Stimulated activated CD4-positive, alpha-beta T cell treated with anti-CD3 and anti-CD28 coated beads, TNF-alpha, amount 100 ng/mL, for 24 hours (primary cell): ENCODE measurements at regions not wholly inside any gene's neighbourhood (a gene's known extent, or its start where the extent isn't known, plus 50 kb on each side); places are given as distances from the start of the nearest gene placed in this dataset.
"Not testable (repeated sequence)": the region's sequence is repeated elsewhere in the genome, so short reads cannot be mapped to it uniquely, and the experiment has no call there.

ENCODE experiments used
- DNase-seq, 3 experiments: peaks; one replicate each; pipeline ENCODE4 v3.0.0-alpha.2; 2020; ENCODE audit warnings: low read depth in 3 of 3

DNA sequence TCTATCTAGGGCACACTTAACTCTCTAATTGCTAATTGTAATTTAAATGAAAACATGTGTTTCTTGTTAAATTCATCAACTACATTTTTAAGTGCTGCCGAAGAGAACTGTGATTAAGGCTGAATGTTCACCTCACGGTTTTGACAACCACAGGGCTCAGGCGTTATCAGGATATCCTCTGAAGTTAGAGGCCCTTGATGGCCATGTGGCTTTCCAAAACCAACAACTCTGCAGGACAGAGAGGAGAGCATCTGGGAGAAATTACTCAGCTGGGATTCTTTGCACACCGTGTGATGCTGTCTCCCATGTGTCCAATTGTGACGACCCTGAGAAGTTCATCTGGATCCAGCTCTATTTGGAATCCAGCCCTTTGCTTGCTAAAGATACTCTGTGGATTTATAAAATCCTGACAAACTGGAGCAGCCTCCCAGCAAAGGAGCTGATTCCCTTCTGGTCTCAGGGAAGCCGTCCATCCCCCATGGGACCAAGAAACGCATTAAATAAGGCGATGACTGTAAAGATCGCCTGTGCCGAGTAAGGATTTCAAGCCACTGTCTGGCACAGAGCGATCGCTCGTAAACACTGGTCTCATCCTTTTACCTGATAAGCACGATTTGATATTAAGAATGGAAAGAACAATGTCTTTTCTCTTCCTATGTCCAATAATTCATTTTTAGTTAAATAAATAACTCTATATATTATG lies 401.1 kb downstream of the CD83 start:
- no peak for DNase-seq

DNA sequence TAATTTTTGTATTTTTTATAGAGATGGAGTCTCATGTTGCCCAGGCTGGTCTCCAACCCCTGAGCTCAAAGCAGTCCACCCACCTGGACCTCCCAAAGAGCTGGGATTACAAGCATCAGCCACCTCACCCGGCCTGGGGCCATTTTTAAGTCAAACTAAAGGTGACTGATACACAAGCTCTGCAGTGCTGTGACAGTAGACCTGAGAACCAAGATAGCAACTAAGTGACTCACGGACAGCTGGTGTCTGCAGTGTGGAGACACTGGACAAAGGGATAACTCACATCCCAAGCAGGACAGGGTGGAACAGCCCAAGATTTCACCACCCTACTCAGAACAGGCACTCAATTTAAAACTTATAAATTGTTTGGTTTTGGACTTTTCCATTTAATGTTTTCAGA lies 402.5 kb downstream of the CD83 start:
- DNase-seq, result no peak

DNA sequence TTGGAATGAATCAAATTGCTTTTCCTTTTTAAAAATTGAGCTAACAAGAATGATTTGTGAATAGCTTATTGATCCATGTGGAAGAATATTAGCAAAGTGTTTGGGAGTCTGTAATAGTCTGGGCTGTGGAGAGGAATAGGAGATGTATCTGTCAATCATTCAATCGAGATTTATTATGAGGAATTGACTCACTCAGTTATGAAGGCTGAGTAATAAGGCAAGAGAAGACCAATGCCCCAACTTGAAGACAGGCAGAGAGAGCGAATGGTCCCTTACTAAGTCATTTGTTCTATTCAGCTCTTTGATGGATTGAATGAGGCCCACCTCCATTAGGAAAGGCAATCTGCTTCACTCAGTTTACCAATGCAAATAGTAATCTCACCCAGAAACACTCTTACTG lies 403.0 kb downstream of the CD83 start:
- no peak for DNase-seq

DNA sequence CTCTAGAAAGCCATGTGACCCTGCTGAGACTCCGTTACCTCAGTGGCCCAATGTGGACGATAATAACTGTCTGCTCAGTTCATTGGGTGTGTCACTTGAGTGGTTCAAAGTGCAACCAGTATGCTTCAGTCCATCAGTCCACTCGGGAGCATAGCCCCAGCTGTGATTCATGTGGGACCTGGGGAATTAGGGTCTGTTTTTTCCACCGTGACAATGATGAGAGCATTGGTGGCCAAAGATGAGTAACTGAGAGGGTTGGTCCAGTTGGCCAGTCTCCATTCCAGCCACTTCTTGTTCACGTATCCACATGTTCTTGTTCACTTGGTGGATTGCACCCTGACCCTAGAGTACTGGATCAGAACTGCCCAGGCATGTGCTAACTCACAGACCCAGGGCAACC lies 403.6 kb downstream of the CD83 start:
- DNase-seq, result no peak

DNA sequence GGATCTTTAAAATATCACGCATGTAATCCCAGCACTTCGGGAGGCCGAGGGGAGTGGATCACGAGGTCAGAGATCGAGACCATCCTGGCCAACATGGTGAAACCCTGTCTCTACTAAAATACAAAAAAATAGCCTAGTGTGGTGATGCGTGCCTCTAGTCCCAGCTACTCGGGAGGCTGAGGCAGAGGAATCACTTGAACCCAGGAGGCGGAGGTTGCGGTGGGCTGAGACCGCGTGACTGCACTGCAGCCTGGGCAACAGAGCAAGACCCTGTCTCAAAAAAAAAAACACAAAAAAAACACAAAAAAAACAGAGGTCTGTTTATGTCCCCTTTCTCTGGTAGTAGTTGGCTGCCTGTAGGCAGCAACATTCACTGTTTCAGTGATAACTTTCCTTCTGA lies 404.3 kb downstream of the CD83 start:
- not testable (repeated sequence) for DNase-seq

DNA sequence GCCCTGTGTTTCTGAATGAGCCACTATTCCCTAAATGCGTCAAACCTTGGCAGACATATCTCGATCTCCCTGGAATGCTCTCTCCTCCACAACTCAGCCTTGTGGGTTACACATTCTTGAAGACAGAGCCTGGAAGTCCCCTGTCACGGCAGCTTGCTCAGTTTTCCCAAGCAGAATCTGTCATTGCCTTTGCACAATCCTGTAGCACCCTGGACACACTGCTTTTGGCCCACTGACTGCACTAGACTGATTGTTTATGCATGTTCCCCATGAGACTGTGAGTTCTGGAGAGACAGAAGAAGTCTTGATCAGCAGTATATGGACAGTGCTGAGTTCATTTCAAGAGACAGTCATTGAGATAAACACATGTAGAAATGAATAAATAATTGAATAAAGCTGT lies 406.7 kb downstream of the CD83 start:
- no peak for DNase-seq

DNA sequence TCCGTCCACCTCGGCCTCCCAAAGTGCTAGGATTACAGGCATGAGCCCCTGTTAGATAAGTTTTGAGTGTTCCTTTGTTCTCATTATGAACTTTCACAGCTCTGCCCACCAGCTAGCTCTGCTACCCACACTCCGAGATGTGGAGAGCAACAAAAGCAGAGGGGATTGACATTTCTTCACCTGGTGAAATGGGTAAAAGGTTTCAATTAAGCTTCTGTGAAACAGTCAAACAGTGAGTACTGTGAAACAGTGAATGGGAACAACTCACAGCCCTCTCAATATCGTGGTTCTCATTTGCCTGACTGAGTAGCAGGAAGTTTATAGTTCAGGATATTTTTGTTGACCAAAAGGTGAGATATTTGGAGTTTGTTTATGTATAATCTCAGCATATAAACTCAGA lies 412.8 kb downstream of the CD83 start:
- DNase-seq, result no peak

DNA sequence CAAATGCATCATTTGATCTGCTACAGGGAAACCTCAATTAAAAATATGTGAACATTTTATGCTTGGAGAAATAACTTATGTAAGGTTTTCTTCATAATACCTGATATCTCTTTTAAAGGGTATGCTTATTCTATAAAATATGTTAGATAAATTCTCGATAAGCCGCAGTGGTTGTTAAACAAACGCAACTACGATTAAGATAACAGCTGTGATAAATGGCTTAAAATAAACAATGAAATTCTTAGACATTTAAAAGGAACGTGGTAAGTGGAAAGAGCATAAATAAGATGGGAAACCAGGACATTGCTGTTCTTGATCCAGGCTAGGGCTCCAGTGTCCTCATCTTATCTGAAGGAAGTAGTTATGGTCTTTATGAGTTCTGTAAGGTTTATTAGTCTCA lies 415.9 kb downstream of the CD83 start:
- no peak for DNase-seq

DNA sequence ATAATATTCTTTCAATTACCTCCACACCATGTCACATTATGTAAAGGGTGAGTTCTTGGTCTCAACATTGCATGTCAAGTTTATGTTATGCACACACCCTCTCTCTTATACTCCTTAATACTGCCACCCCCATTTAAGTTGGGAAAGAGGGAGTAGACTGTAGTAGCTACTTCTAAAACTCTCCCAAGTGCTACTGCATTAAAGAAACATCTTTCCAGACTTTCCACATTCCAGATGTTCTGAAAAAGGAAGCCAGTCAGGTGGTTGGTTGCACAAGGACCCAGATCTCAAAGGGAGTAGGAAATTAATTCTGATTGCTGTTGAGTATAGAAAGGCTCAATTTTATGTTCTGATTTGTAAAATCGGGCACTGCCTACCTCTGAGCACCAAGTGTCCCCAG lies 419.5 kb downstream of the CD83 start:
- no peak for DNase-seq

DNA sequence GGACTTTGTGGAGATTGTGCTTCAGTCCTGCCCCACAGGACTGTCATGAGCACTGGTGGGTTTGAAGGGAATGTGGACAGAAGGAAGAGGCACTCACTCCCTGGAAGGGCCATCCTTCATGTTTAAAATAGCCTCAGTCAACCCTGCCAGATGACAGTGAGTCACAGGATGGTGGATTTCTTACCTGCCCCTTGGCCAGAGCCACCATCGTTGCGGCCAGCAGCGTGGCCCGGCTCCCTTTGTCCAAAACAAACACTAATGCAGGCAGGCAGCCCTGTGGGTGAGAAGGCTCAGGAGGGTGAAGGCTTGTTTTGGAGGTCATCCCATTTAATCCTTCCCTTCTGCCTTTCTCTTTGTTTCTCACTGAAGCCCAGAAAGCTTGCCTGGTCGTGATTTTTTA lies 422.7 kb downstream of the CD83 start:
- DNase-seq, result no peak

DNA sequence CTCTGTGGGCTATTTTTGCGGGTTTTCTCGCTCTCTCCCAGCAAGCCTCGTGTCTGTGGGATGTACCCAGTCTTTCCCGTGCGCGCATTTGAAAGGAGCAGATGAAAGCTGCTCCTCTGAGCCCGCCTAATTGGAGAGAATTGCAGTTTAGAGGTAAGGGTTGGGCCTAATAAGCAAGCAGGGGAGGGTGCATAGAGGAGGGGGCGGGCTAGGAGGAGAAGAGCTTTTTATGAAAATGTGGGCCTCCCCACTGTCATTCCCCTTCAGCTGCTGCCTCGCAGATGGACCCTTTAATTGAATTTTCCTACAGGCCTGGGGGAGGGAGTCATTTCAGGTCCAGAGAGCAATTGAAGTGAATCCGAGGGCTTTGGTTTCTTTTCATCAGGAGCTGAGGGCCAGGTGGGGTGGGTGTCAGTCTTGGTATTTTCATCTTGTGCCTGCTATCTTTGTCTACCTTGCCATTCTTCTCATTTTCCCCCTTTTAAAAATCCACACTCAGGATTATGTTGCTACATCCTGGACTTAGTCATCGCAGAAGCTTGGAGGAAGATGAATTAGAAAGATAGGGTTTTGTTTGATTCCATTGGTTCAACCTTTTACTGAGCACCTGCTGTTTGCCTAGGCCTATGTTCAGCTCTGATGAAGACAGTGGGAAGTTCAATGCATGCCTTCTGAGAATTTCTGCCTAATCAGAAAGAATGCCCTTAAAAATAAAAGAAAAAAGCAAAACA lies 423.4 kb downstream of the CD83 start:
- no peak for DNase-seq

DNA sequence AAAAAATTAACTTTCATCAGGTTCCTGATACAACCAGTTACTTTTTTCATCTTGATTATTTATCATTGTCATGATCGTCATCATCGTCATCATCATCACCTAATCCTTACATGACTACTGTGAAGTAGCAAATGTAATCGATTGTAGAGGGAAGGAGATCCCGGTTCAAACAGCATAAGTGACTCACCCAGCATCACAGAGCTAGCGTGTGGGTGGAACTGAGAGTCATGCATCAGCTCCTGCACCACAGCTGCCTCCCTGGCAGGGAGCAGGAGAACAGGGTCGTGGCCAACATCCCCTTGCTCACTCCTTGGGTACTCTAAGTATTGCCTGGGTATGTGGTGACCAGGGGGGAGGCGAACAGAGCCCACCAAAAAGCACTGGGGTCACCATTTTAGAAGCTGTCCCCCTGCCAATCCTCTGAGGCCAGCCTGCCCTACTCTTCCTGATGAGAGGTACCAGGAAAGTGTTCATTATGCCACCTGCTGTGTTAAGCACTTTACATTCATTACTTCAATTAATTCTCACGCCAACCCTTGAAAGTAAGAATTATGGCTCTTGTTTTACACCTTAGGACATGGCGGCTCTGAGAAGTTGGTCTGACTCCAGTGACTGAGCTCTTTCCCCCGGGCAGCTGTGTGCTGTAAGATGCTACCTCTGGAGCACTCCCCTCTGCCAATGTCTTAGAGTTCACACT lies 425.2 kb downstream of the CD83 start:
- peak; percentile 47 to 73 (median 72) for DNase-seq

DNA sequence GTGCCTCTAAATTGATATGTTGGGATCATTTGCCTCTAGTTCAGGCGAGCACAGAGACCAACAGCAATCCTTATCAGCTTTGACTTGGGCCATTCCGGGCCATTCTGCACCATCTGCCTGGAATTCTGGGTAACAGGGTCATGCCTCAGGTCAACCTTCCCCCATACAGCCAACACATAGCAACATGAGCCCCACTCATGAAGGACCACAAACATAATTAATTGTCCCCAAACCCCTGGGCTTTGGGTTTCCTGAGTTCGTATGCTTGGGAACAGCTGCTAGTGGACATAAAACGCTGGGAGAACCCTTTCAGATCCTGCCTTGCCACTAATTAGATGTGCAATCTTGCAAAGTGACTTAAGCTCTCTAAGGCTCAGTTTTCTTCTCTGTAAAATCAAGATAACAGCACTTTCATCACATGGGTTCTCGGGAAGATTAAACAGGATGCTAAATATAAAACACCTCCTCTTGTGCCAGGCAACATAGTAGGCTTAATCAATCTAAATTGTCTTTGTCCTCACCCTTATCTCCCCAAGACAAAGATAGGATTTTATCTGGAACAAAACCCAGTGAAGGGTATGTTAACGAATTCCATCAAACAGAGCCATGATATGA lies 426.5 kb downstream of the CD83 start:
- no peak for DNase-seq

DNA sequence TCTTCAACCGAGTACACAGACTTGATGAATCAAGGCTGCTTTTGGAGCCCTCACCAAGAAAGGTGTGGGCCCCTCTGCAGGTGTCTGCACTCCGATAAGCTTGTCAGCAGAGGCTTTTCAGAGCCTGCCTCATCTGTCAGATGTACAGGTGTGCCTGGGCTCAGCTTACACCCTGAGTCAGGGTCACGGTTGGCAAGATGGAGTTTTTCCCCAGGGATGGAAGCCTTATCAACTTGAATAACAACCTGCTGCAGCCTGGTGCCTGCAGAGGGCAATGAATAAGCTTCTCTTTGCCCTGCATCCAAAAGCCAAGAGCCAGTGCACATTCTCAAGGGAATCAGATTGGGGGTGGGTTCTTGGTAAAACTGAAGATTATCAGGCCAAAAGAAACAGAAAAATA lies 427.1 kb downstream of the CD83 start:
- no peak for DNase-seq

DNA sequence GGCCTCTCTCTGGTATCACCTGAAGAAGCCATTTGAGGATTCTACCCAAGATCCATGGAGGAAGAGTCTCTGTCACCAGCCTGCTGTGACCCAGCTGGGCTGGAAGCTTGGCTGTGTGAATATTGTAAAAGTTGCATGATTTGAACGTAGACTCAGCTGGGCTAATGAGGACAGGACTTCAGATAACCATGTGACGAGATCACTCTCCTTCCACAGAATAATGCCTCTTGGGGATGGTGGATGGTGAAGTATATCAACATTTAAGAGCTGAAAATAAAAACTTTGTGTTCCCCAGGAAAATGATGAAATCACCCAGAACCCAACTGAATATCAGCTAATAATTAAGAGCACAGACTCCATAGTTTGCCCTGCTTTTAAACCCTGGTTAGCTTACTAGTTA lies 427.9 kb downstream of the CD83 start:
- no peak for DNase-seq

DNA sequence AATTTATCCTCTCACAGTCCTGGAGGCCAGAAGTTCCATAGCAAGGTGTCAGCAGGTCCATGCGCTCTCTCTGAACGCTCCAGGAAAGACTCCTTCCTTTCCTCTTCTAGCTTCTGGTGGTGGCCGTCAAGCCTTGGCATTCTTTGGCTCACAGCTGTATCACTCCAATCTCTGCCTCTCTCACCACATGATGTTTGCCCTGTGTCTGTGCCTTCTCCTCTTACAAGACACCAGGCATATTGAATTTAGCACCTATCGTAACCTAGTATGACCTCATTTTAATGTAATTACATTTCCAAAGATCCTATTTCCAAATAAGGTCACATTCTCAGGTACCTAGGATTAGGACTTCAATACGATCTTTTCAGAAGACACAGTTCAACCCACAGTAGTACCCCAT lies 428.5 kb downstream of the CD83 start:
- no peak for DNase-seq

DNA sequence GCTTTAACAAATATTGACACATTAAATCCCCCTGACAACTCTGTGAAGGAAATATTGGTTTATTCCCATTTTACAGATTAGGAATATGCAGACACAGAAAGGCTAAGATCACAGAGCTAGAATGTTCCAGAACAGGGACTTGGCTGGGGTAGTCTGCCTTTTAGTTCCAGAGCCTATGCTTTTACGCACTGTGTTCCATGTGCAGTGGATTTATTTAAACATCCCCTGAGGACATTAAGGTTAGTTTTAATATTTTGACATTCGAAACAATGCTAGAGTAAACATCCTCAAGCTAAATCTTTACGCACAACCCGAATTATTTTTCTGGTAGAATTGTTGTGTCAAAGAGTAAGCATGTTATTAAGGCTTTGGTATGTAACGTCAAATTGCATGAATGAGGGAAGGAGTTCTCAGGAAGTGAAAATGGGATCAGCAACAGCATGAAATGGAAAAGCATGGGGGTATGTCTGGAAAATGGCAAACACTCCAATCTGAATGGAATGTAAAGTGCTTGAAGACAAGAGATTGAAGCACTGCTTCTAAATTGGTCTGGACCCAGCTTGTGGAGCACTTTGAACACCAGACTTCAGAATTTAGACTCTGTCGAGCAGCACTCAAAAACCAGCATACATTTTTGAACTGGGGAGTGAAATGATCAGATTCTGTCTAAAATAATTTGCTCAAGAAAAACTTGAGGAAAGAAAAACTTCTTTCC lies 429.9 kb downstream of the CD83 start:
- no peak for DNase-seq

DNA sequence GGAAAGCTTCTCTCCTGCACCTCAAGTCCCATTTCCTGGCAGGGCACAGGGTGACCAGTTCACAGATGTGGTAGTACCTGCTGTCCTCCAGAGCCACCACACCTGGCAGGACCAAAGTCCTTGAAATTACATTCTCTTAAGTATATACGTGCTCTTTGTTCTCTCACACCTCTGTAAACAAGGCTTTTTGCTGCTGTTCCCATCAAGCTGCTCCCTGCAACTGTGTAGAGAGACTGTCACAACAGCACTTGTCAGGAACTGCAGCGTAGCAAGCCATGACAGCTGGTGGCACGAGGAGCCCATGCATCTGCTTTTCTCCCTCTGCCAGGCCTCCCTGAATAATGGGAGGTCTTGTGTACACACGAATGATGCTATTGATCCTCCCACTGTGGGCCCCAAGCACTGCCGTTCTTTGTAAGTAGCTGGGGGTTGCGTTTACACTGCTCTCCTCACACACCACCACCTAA lies 431.8 kb downstream of the CD83 start:
- no peak for DNase-seq

DNA sequence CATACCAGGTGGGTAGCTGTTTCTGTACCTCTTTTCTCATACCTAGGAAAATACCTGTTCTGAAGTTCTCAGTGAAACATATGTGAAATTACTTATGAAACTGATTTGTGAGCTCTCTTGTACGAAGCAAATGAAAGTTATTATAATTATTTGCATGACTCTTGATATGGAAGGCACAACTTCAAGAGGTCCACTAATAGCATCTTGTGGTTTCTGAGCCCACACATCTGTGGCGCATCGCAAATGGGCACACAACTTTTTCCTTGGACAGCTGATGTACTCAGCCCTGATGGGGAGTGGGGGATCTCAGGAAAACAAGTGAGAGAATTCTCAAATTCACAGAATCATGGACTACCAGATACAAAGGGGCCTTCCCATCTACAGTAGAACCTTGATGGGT lies 432.3 kb downstream of the CD83 start:
- DNase-seq, result no peak

DNA sequence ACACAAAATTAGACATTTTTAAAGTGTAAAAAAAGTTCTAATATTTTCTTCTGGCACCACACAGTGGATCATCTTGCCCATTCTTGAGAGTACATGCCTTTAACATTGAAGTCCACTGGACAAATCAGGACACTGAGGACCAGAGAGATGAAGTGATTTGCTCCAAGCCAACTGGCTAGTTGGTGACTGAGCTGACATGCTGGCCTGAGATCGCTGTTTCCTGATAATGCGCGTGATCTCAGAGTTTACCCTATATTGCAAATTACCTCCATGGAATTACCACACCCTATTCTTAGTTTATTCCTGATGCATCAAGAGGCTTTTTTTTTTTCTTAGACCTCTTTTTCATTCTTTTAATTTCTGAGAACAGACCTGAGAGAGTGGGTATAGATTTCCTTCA lies 432.8 kb downstream of the CD83 start:
- no peak for DNase-seq

DNA sequence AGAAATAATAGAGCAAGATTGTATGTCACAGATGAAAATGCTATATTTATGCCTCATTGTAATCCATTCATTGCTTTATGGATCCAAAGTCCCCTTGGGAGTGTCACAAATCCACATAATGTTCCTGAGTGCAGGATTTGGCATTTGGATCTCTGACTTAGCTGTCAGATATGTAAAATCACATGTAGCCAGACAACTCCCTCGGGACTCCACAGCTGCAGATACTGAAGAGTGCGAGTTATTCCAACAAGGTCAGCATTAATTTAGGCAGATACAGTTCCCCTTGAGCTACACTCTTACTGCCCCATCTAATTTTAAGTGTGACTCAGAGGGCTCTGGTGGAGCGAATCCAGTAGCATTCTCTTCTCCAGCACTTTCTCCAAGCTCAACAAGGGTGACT lies 433.2 kb downstream of the CD83 start:
- no peak for DNase-seq

DNA sequence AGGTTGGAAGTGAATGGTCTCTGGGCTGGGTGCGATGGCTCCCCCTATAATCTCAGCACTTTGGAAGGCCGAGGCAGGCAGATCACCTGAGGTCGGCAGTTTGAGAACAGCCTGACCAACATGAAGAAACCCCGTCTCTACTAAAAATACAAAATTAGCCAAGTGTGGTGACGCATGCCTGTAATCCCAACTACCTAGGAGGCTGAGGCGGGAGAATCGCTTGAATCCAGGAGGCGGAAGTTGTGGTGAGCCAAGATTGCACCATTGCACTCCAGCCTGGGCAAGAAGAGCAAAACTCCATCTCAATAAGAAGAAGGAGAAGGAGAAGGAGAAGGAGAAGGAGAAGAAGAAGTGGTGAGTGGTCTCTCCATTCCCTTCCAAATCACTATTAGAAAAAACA lies 434.0 kb downstream of the CD83 start:
- not testable (repeated sequence) for DNase-seq
